Cardiac septum (tissue), 1 donor: ENCODE measurements at regions not wholly inside any gene's neighbourhood (a gene's known extent, or its start where the extent isn't known, plus 50 kb on each side); places are given as distances from the start of the nearest gene placed in this dataset.

Source experiments
- DNase-seq: peaks from one replicate; pipeline ENCODE4 v3.0.0-alpha.2; 2020; ENCODE audit warnings: low spot score
- intact Hi-C: fragments of 100-400 bp; cut with DNase I; formaldehyde crosslinking; loops from one replicate; pipeline ENCODE4 v1.14.0; 2022
- donor health status: DM: no; HTN: no; CAD: no.

DNA sequence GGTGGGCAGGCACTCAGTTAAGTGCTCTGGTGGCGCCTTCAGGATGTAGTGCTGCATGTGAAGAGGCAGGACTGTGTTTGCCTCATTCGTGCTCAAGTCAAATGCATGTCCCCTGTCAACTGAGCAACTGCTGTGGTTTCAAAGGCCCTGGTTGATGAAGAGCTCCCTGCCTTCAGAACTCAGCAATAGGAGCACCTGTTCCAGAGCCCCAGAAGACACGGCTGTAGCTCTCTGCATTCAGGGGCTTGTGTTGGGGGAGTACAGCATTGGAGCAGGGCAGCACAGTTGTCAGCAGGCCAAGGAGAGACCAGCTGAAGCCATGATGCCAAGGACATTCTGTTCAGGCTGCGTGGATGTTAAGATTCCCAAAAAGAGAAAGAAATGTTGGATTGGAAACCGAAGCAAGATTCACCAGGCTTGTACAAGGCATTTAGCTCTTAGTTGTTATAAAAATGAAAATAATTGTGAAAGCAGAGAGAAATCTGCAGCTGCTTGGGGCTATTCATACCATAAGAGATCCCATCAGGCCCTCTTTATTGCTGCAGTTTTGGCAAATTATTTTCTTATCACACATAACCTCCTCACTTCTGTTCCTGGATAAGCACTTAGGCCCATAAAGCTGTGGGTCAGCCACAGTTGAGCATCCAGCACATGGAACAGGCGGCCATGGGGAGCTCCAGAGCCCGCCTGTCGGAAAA lies 252.4 kb upstream of the ZNF521 start:
- DNase-seq: no peak
- intact Hi-C loops: no loop called here

DNA sequence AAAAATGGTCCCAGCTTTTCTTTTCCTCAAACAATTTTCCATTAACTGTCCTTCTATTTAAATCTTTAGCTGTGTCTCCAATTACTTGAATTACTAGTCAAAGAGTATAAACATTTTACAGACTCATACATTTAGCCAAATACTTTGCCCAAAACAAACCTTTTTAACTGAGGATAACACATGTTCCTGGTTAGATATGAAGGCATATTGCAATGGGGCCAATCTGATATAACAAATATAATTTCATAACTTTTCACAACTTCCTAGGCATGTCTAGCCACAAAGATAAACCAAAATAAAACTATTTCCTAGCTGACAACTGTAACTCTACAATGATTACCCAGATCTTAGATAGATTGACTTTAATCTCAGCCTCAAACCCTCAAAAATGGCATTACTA lies 247.5 kb upstream of the ZNF521 start:
- intact Hi-C loops: no loop called here
- DNase-seq: no peak

DNA sequence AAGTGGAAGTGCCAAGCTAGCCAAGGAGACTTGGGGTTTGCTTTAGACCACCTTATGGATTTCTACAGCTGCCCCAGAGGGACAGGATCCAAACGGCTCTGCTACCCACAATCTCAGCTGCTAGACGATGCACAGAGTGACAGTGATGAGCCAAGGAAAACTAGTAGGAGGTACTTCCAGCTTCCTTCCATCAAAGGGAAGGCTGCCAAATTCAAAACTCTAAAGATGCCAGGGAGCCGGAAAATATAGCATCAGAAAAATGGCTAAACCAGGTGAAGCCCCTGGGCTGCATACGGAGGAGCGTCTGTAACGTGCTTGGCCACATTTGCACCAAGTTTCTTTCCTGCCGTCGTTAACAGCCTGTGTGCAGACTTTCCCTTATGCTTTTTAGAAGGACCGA lies 245.5 kb upstream of the ZNF521 start:
- no peak for DNase-seq
- intact Hi-C loops: no loop called here

DNA sequence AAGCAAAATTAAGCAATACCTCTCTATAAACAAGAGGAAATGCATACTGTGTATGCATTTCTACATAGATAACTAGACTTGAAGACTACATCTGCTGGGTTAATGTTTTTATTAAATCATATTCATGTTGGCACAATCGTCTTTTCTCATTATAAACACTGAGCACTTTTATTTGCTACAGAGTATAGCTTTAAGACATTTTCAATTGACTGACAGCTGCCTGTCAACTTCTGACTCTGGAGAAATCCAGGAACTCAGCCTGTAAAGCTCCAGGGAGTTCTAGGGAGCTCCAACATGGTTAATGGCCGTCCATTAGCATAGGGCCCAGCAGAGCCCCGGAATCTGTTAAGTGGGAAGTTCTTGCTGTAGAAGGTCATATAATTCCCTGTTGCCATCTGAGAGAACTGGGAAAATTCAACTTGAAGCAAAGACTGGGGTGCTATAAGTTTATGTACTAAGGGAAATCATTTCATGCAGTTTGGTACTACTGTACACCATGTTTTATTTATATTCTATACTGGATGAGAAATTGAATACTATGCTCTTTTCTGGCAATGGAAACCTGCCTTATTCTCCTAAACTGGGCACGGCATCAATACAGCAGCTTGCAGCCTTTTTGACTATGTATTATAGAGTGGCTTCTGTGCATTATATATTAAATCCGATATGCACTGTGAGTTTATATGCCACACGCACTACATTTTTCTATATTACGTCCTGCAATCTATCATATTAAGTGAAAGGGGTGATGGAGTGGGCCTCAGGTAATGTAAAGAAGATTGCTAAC lies 243.5 kb upstream of the ZNF521 start:
- intact Hi-C loops: no loop called here
- DNase-seq: no peak

DNA sequence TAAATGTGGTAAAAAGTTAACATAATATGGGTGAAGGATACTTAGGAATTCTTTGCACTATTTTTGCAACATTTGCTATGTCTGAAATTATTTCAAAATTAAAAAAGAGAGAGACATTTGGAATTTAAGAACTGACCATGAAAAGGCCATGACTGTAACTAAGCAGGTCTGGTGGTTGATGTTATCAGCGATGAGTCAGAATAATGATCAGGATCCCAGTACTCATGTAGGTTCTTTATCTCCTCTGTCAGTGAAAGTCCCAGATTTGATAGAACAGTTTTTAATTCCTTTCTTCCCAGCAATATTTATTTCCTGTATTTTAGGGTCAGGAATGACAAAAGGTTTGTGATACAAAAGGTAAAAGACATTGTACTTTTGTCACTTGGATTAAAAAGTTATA lies 242.4 kb upstream of the ZNF521 start:
- intact Hi-C loops: no loop called here
- no peak for DNase-seq

DNA sequence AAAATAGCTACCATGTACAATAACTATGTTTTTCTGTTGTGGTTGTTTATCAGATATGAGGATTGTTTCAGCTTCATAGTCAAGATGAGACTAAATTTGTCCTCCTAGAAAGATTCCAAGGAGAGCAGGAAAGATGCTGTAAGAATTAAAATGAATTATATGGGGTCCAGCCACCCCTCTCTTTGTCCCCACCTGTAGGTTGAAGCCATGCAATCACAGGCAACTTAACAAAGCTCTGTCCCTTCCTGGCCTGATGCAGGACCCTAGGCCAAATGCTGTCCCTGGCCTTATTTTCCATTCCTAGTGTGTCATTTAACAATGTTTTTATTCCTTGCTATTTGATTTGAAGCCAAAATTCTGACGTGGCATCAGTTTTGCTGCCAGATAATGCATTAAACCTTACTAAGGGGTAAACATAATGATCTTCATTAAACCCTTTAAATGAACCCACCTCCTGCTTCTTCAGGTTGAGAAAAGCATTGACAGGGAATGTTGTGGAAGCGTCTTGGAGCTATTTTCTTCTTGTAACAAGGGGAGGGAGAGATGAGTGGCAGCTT lies 240.9 kb upstream of the ZNF521 start:
- no peak for DNase-seq
- intact Hi-C loops: no loop called here

DNA sequence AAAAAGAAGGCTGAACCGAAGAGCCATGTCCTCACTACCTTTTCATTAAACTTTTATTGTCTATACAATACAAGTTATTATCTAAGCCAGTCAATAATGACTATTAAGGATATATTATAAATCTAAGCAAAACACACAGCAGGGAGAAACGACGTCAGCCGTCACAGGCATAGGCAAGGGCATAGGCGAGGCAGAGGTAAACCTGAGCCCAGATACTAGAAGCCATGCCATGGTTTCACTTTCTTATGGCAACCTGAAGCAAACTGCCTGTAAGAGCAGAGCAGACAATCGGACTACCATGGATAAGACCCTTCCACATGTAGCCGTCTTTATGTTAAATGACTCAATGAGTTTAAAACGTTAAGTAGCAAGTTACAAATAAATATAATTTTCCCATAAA lies 238.5 kb upstream of the ZNF521 start:
- intact Hi-C loops: no loop called here
- DNase-seq: no peak

DNA sequence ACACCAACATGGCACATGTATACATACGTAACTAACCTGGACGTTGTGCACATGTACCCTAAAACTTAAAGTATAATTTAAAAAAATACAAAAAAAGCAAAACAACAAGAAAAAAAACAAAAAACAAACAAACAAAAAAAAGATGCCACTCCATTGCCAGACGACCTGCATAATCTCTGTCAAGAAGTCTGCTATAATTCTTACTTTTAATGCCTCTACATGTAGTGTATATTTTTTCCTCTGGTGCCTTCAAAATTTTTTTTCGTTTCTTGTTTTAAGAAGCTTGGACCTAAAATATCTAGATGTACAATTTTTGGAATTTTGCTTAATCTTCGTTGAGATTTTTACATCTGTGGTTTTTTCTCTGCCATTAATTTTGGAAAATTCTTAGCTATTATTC lies 235.6 kb upstream of the ZNF521 start:
- intact Hi-C loops: no loop called here
- no peak for DNase-seq

DNA sequence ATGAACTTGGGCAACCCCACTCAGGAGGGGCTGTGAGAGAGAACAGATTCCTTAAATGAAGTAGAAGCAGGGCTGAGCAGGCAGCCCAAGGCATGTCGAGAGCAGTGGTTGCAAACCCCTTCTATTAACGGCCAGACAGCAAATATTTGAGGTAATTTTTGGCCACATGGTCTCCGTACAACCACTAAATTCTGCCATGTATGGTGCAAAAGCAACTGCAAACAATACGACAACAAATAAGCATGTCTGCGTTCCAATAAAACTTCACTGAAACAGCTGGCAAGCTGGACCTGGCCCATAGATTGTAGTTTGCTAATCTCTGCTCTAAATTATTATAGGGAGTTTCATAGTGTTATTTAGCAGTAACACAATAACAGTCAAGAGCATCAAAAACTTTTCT lies 217.0 kb upstream of the ZNF521 start:
- intact Hi-C loops: no loop called here
- DNase-seq: no peak

DNA sequence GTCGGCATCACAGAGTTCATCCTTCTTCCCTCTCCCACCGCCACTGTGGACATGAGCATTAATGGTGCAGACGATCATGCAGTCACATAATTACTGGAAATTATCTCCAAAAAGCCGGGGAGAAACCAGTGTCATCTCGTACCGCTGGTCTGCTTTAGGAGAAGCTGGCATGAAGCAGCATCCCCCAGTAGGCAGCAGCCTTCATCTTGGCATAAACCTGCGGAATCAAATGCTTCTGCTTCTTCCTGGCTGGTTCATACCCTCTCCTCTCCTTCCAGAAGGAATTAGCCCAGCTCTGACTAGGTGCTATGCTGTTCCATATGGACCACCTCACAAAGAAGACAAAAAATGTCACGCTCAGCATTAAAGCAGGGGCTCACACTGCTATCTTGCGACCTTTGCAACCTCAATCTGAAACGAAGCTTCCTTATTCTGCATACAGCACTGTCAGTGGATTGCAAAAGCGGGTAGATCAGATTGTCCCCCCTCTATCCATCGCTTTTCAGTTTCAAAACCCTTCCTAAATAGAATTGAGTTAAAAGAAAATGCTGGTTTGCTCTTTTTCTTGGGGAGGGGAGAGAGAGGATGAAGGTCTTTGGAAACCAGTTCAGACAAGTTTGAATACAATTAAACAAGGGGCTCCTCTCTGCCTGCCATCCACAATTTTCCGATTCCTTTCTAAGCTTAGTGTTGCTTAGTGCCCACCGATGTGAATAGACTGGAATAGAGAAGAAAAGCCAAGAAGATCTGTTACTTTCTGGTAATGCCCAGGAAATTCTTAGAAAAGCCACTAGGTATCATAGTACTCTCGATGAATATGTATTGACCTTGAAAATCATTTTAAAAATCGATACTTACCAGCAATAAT lies 212.1 kb upstream of the ZNF521 start:
- DNase-seq: no peak
- intact Hi-C loops: no loop called here

DNA sequence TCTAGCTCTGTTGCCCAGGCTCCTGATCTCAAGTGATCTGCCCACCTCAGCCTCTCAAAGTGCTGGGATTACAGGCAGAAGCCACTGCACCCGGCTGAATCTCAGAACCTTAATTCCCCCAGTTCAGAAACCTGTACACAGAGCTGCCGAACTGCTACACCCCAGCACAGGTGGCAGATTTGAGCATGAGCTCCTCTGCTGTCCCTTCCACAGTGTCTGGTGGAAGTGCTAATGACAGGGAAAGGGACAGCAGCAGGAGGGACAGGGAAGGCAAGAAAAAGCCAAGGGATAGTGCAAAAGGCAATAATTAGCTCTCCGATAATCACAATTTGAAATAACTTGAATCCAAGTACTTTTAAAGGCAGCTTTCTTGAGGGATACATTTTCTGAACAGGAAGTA lies 211.4 kb upstream of the ZNF521 start:
- intact Hi-C loops: no loop called here
- no peak for DNase-seq

DNA sequence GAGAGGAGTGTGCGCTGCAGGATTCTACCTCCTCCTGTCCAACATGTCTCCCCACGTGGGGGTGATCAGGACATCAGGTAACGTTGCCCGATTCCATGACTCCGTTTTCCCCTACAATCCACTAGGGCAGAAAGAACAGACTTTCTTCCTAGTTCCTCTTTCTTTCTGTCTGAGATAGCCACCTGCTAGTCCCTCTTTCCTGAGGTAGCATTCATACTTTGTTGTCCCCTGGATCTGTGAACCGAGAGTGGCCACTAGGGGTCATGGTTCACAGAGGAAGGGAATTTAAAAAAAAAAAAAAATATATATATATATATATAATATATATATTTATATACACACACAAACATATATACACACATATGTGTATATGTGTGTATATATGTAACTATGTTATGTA lies 210.0 kb upstream of the ZNF521 start:
- intact Hi-C loops: no loop called here

DNA sequence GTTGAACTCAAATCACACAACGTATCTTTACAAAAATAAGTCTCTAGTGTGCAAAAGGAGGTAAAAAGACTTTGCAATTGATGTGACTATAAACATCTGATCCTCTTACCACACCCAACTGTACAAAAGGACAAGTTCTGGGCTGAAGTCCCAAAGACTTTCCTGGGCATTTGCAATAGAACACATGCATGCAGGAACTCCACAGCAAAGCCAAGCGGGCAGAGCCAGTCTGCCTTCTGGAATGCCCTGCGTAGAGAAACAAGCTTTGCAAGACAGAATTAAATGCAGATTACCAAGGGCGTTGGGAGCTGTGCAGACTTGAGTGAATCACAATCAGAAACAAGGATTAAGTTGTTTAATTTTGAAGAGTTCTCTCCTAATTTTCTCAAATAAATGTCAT lies 208.4 kb upstream of the ZNF521 start:
- intact Hi-C loops: no loop called here

More for the DNA sequence above, 210.0 kb upstream of the ZNF521 start:
- no peak for DNase-seq

DNA sequence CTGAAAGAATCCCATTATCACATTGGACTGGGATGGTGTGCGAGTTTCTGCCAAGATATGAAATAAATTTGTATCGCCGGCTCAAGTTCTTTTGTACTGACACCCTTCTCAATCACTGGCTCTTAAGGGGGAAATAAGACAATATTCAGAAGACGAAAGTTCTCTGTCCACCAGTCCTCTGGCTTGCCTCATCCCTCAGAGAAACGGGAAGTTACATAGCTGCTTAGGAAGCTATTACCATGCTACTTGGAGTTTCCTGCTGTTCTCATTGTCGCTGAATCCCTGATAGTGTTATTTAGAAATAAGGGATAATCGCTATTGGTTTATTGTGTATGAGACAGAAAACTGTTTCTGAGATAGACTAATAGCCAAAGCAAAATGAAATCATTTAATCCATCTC lies 205.0 kb upstream of the ZNF521 start:
- intact Hi-C loops: no loop called here
- no peak for DNase-seq

More for the DNA sequence above, 208.4 kb upstream of the ZNF521 start:
- DNase-seq: no peak

DNA sequence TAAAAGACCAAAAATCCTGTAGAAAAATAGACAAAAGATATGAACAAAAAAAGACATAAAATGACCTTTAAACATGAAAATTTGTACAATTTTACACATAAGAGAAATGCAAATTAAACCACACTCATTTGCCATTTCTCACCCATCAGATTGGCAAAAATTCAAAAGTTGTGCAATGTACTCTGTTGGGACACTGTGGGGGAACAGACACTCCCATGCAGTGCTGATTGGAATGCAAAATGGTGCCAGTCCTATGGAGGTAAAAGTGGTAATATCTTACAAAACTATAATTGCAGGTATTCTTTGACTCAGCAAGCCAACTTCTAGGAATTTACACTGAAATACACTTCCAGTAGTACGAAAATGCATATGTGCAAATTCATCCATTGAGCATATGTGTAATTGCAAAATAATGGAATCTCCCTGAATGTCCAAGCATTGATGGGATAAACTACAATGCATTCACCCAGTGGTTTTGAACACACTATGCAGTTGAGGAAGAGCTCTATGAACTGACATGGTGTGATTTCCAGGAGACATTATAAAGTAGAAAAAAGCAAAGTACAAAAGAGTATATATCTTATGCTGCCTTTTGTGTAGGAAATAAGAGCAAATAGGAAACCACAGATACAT lies 201.8 kb upstream of the ZNF521 start:
- no peak for DNase-seq
- intact Hi-C loops: no loop called here

DNA sequence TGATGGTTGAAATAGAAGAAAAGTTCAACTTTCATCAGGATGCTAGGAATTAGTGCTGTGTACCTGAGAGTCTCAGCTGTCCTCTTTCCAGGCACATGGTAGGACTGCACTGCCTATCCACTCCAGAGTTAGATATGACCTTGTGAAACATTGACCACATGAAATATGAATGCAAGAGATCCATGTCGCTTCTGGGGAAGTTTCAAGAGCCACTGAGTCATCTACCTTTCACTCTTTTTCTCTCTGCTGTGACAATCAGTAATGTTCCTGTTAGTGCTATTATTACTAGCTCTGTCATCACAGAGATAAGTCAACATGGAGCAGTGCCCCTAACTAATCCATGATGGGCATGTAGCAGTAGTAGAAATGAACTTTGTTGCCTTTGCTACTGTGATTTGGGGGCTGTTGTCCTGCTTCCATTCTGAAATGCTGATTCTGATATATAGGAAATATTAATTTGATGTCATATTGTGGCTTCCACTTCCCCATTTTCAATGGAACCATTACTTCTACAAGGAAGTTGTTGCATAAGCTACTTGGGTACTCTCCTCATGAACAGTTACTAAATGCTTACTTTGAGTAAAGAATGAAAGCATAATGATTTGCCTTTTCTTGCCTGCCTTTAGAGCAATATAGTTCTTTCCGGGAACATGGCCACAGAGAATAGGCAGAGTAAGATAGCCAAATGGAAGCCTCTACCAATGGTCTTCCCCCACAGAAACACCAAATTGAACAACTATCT lies 192.8 kb upstream of the ZNF521 start:
- no peak for DNase-seq
- intact Hi-C loops: no loop called here

DNA sequence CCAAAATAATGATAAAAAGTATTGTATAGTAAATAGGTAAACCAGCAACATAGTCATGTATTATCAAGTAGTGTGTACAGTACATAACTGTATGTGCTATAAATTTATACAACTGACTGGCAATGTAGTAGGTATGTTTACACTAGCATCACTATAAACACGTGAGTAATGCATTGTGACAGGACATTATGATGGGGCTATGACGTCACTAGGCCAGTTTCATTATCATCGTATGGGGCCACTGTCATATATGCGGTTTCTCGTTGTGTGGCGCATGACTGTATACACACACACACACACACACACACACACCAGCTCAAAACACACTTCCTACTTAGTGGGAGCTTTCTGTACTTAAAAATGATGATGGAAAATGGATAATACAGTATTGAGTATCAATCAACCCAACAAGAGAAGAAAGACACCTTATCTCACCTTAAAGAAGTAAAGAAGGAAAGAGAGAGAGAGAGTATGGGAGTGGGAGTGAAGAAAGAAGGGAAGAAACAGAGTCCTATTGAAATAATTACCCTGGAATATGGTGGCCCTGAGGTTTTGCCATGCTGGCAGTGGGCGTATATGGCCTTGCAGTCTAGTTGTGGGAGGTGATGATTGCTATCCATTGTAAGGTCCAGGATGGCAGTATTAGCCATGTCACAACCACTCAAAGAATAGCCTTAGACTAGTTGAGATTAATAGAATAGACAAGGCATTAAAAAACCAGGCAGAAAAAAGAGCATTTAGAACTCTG lies 186.4 kb upstream of the ZNF521 start:
- no peak for DNase-seq
- intact Hi-C loops: no loop called here

DNA sequence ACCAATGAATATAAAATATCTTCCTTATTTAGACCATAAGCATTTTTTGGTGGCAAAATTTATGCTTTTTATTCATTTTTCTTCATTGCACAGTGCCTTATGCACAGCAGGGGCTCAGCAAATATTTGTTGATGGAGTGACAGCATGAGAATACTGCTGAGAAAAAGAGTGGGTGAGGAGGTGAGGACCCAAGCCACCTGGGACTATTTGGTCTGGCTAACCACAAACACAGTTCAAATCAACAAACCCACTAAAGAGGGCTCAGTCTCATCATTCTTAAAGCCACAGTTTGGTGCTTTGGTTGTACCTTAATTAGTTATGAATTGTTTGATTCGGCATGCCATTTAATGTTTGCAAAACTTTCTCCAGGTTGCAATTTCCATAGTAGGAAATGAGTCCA lies 183.5 kb upstream of the ZNF521 start:
- intact Hi-C loops: no loop called here
- DNase-seq: no peak
